OCI-LY7 (cell line): ENCODE measurements at regions not wholly inside any gene's neighbourhood (a gene's known extent, or its start where the extent isn't known, plus 50 kb on each side); places are given as distances from the start of the nearest gene placed in this dataset.

ENCODE experiments used
- EZH2phosphoT487 ChIP-seq: fragments of 200-600 bp; sonication (generic); IDR thresholded peaks from 2 replicates; pipeline ENCODE4 v1.6.1; 2018; ENCODE audit warnings: low read depth, borderline replicate concordance, mild to moderate bottlenecking, mixed run types, antibody characterized with exemption, low read length, moderate library complexity, mixed read lengths
- TF ChIP-seq, protein P1 (sequence below): fragments of 200-600 bp; sonication (generic); conservative IDR thresholded peaks from 2 replicates; pipeline ENCODE4 v1.5.1; 2014; ENCODE audit warnings: mild to moderate bottlenecking, antibody characterized with exemption, low read length, moderate library complexity, mixed read lengths

DNA sequence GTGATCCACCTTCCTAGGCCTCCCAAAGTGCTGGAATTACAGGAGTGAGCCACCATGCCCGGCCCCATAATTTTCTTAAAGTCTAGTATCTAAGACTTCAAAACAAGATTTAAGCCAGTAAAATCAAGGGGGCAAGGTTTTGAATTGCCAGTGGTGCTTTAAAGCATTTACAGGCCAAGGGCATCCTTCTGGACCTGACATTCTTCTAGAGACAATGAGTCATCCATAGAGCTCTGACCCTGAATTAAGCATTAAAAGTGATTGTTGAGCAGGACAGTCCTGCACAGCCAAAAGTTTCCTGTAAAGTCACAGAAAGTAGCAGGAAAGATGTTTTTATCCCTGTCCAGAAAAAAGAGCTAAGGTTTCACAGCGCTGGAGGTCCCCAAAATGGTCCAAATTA lies 50.9 kb upstream of the ATP12A start:
- TF ChIP-seq, protein P1, sequence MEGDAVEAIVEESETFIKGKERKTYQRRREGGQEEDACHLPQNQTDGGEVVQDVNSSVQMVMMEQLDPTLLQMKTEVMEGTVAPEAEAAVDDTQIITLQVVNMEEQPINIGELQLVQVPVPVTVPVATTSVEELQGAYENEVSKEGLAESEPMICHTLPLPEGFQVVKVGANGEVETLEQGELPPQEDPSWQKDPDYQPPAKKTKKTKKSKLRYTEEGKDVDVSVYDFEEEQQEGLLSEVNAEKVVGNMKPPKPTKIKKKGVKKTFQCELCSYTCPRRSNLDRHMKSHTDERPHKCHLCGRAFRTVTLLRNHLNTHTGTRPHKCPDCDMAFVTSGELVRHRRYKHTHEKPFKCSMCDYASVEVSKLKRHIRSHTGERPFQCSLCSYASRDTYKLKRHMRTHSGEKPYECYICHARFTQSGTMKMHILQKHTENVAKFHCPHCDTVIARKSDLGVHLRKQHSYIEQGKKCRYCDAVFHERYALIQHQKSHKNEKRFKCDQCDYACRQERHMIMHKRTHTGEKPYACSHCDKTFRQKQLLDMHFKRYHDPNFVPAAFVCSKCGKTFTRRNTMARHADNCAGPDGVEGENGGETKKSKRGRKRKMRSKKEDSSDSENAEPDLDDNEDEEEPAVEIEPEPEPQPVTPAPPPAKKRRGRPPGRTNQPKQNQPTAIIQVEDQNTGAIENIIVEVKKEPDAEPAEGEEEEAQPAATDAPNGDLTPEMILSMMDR: no peak
- no peak for TF ChIP-seq EZH2phosphoT487
